CD4-positive, alpha-beta memory T cell (primary cell): ENCODE measurements at regions not wholly inside any gene's neighbourhood (a gene's known extent, or its start where the extent isn't known, plus 50 kb on each side); places are given as distances from the start of the nearest gene placed in this dataset. TPM values are rescaled to one million over a fixed set of nuclear protein-coding genes. Genes with fewer than 3 reads are reported as not detected.

Experiments used
- CTCF ChIA-PET: fragments of 350-600 bp; sonication (Branson Sonifier 250); formaldehyde crosslinking; loops from one replicate; lab custom pipeline; 2021; ENCODE audit warnings: inconsistent platforms; ENCODE audit not compliant: partially characterized antibody; lab: Charles Lee
- POLR2A ChIA-PET: fragments of 350-600 bp; sonication (Branson Sonifier 250); formaldehyde crosslinking; loops from one replicate; lab custom pipeline; 2021; ENCODE audit not compliant: partially characterized antibody; lab: Charles Lee
- DNase-seq, 5 donors: peaks; one replicate each; pipeline versions ENCODE4 v3.0.0 to v3.0.0-alpha.2; 2020 to 2022; ENCODE audit warnings: mixed read lengths in 1 of 5
- H3K27ac ChIP-seq: one replicate; pipeline ENCODE4 v1.7.0; 2013; ENCODE audit warnings: low read depth, low read length
- H3K27me3 ChIP-seq: 2 replicates; pipeline ENCODE4 v1.7.0; 2013; ENCODE audit warnings: mild to moderate bottlenecking, low read length, moderate library complexity; ENCODE audit not compliant: insufficient read depth
- H3K36me3 ChIP-seq: 2 replicates; pipeline ENCODE4 v1.7.0; 2013; ENCODE audit warnings: mild to moderate bottlenecking, low read length, moderate library complexity; ENCODE audit not compliant: insufficient read depth
- H3K4me1 ChIP-seq: 2 replicates; pipeline ENCODE4 v1.7.0; 2013; ENCODE audit warnings: mild to moderate bottlenecking, low read length, moderate library complexity; ENCODE audit not compliant: insufficient read depth
- H3K4me3 ChIP-seq, 2 donors: one replicate each; pipeline ENCODE4 v1.7.0; 2013; ENCODE audit warnings: low read length in 2 of 2, mild to moderate bottlenecking in 1 of 2
- H3K9me3 ChIP-seq, 2 donors: one replicate each; pipeline ENCODE4 v1.7.0; 2013; ENCODE audit warnings: low read length in 2 of 2, control low read depth in 1 of 2; ENCODE audit not compliant: control insufficient read depth in 1 of 2
- H3K27ac Mint-ChIP-seq, 7 donors: one replicate each; pipeline ENCODE4 v1.8.0; 2020 to 2021; ENCODE audit warnings: mixed read lengths in 7 of 7, mild to moderate bottlenecking in 6 of 7, inconsistent platforms in 3 of 7, moderate library complexity in 3 of 7
- H3K27me3 Mint-ChIP-seq, 2 donors: one replicate each; pipeline ENCODE4 v1.8.0; 2020 to 2021; ENCODE audit warnings: mixed read lengths in 2 of 2
- H3K36me3 Mint-ChIP-seq, 2 donors: one replicate each; pipeline ENCODE4 v1.8.0; 2020 to 2021; ENCODE audit warnings: mixed read lengths in 2 of 2, inconsistent platforms in 1 of 2, mild to moderate bottlenecking in 1 of 2
- H3K4me1 Mint-ChIP-seq, 4 donors: one replicate each; pipeline ENCODE4 v1.8.0; 2020 to 2021; ENCODE audit warnings: mixed read lengths in 4 of 4, mild to moderate bottlenecking in 1 of 4
- H3K4me3 Mint-ChIP-seq, 8 donors: one replicate each; pipeline ENCODE4 v1.8.0; 2020 to 2021; ENCODE audit warnings: mixed read lengths in 8 of 8, mild to moderate bottlenecking in 7 of 8, moderate library complexity in 6 of 8, inconsistent platforms in 3 of 8
- H3K9me3 Mint-ChIP-seq, 8 donors: one replicate each; pipeline ENCODE4 v1.8.0; 2020 to 2021; ENCODE audit warnings: mixed read lengths in 8 of 8, mild to moderate bottlenecking in 5 of 8, inconsistent platforms in 3 of 8, moderate library complexity in 1 of 8
- intact Hi-C: fragments of 100-400 bp; cut with micrococcal nuclease; formaldehyde crosslinking; loops from one replicate; pipeline ENCODE4 v1.15.1; 2023
- microRNA-seq: library from miRNA; unstranded; fragments of <30 nt; microRNA quantifications from one replicate; pipeline ENCODE4 v1.2.0, GENCODE V29; 2021; ENCODE audit warnings: borderline replicate concordance, borderline number of aligned reads, borderline microRNAs expressed, mixed read lengths

DNA sequence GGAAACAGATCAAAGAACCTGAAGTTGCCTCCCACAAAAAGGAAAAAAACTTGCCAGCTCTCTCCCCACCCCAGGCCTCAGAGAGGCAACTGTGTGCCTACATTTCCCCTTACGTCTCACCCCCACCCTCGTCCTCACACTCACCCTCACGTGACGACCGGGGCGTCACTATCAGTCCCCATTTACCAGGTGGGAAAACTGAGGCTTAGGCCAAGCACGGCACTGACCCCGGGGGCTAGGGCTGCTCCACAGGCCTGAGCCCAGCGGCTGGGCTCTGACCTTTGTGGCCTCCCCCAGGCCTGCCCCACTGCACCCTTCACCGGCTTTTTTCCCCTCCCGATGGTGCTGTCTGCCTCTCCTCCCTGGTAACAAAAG is 51.5 kb upstream of the RUNX3 start:
- H3K36me3 Mint-ChIP-seq = no peaks in the 10 kb centered on the region
- ChIA-PET POLR2A (interaction anchor here (0.6 to 5.0 kb wide), 8 partner anchors 10 to 56 kb away, joined by 3 to 21 read pairs (median 6); partner anchors contain the start of gene RUNX3), CTCF (interaction anchor here (0.7 to 1.3 kb wide), 4 partner anchors 13 to 56 kb away, joined by 3 to 5 read pairs (median 3); no protein-coding TSS in a partner anchor)
- Histone ChIP-seq H3K27ac (no peak overlapping the region), H3K4me1 (peaks cover 72% of the 10 kb centered on the region), H3K9me3 (no peaks in the 10 kb centered on the region), H3K27me3 (no peaks in the 10 kb centered on the region), H3K36me3 (no peaks in the 10 kb centered on the region), H3K4me3 (no peak overlapping the region)
- no peaks in the 10 kb centered on the region for H3K27me3 Mint-ChIP-seq
- H3K27ac Mint-ChIP-seq = peak overlapping the region in 5 of 7 donors; percentile 44 to 93 (median 83)
- no peak for DNase-seq
- intact Hi-C loops = no loop called here
- H3K4me3 Mint-ChIP-seq = peak overlapping the region in 7 of 8 donors; percentile 15 to 67 (median 52)
- H3K9me3 Mint-ChIP-seq = peaks cover 0 to 10% (median 3%) of the 10 kb centered on the region in 8 donors
- H3K4me1 Mint-ChIP-seq = peaks cover 49 to 82% (median 65%) of the 10 kb centered on the region in 4 donors

DNA sequence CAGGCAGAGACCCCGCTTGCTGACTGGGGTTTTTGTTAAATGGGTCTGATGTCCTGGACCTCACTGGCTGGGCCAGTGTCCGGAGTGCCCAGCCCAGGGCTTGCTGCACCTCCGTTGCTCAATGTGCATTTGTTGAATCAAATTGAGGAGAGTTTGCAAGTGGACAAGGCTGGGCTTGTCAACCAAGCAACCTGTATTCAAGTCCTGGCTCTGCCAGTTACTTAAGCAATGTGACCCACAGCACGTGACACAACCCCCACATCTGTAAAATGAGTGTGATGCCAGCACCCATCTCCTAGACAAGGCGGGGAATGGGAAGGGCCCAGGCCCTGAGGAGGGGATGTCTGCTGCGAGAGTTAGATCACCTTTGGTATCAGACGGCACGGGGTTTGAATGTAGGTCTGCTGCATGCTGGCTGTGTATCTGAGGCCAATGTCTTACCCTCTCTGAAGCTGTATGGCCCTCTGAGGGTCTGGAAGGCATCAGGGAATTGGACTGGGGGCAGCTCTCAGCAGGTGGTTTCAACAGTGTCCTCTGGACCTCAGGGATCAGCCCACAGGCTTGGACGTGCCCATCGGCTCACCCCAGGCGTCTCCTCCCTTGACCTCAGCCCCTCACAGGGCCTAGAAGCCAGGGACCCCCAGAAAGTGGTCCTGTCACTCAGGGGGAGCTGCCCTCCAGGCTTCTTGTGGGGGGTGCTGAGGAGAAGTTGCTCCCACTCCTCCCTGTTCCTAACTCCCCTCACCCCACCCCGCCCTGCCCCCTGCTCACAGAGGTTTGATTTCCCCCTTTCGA is 51.0 kb upstream of the RUNX3 start:
- H3K4me3 Mint-ChIP-seq = peak overlapping the region in 5 of 8 donors; percentile 15 to 56 (median 47)
- Histone ChIP-seq H3K27ac (no peak overlapping the region), H3K27me3 (no peaks in the 10 kb centered on the region), H3K4me1 (peaks cover 71% of the 10 kb centered on the region), H3K36me3 (no peaks in the 10 kb centered on the region), H3K9me3 (peaks cover 0 to 4% of the 10 kb centered on the region in 2 donors), H3K4me3 (no peak overlapping the region)
- ChIA-PET POLR2A (interaction anchor here (0.6 to 5.0 kb wide), 9 partner anchors 9 to 56 kb away, joined by 3 to 21 read pairs (median 6); partner anchors contain the start of gene RUNX3), CTCF (interaction anchor here (0.7 to 1.6 kb wide), 4 partner anchors 9 to 57 kb away, joined by 3 to 5 read pairs (median 3); no protein-coding TSS in a partner anchor)
- H3K36me3 Mint-ChIP-seq = no peaks in the 10 kb centered on the region
- no peaks in the 10 kb centered on the region for H3K27me3 Mint-ChIP-seq
- no peak for DNase-seq
- H3K9me3 Mint-ChIP-seq = peaks cover 0 to 15% (median 8%) of the 10 kb centered on the region in 8 donors
- peaks cover 49 to 78% (median 62%) of the 10 kb centered on the region in 4 donors for H3K4me1 Mint-ChIP-seq
- intact Hi-C loops = no loop called here
- peak overlapping the region in 6 of 7 donors; percentile 5 to 93 (median 49) for H3K27ac Mint-ChIP-seq

Small RNA genes lying in the stretch of these regions (microRNA-seq; reads per million reads assigned to microRNA genes)
- not detected for gene MIR4425
